ENCODE measurements at regions not wholly inside any gene's neighbourhood (a gene's known extent, or its start where the extent isn't known, plus 50 kb on each side); places are given as distances from the start of the nearest gene placed in this dataset.
A peak's percentile ranks its signal among the peaks of the same experiment; 100 is the strongest.

- DNase-seq (no peak), ATAC-seq (no peak)
- Histone ChIP-seq H3K27ac (no peak overlapping the region), H3K27me3 (no peaks in the 10 kb centered on the region), H3K4me1 (no peaks in the 10 kb centered on the region), H3K9me3 (no peaks in the 10 kb centered on the region), H3K36me3 (no peaks in the 10 kb centered on the region), H3K4me3 (no peak overlapping the region)
- TF ChIP-seq CTCF (IDR thresholded peaks at IDR 0.05) = no peak
- intact Hi-C loops (cut with DNase I) = no loop called here
These were observed 98.1 kb upstream of the CERS6 start for GRCh38 chr2:168357797-168358472.

- Histone ChIP-seq H3K27me3 (no peaks in the 10 kb centered on the region), H3K9me3 (no peaks in the 10 kb centered on the region), H3K27ac (no peak overlapping the region), H3K36me3 (no peaks in the 10 kb centered on the region), H3K4me1 (no peaks in the 10 kb centered on the region), H3K4me3 (no peak overlapping the region)
- intact Hi-C loops (cut with DNase I) = no loop called here
- ATAC-seq (no peak), DNase-seq (no peak)
- TF ChIP-seq CTCF (IDR thresholded peaks at IDR 0.05) = no peak
These were observed 97.0 kb upstream of the CERS6 start for GRCh38 chr2:168359082-168359481.

GRCh38 chr2:168363347-168364092, 92.6 kb upstream of the CERS6 start:
- Histone ChIP-seq H3K27me3 (no peaks in the 10 kb centered on the region), H3K9me3 (no peaks in the 10 kb centered on the region), H3K4me3 (no peak overlapping the region), H3K36me3 (no peaks in the 10 kb centered on the region), H3K4me1 (peaks cover 5% of the 10 kb centered on the region), H3K27ac (no peak overlapping the region)
- intact Hi-C loops (cut with DNase I) = no loop called here
- no peak for DNase-seq
- TF ChIP-seq CTCF (IDR thresholded peaks at IDR 0.05) = no peak
- peak; percentile 58 for ATAC-seq

GRCh38 chr2:168365094-168365621, 90.9 kb upstream of the CERS6 start:
- no peak for TF ChIP-seq CTCF (IDR thresholded peaks at IDR 0.05)
- Histone ChIP-seq H3K27ac (no peak overlapping the region), H3K9me3 (no peaks in the 10 kb centered on the region), H3K36me3 (no peaks in the 10 kb centered on the region), H3K27me3 (no peaks in the 10 kb centered on the region), H3K4me1 (peaks cover 5% of the 10 kb centered on the region), H3K4me3 (no peak overlapping the region)
- DNase-seq (no peak), ATAC-seq (peak; percentile 77)
- intact Hi-C loops (cut with DNase I) = no loop called here

GRCh38 chr2:168369031-168369430, 87.0 kb upstream of the CERS6 start:
- no peak for TF ChIP-seq CTCF (IDR thresholded peaks at IDR 0.05)
- DNase-seq (no peak), ATAC-seq (no peak)
- H3K4me1 ChIP-seq = peaks cover 5% of the 10 kb centered on the region
- H3K9me3 ChIP-seq = no peaks in the 10 kb centered on the region
- intact Hi-C loops (cut with DNase I) = no loop called here
- no peak overlapping the region for H3K27ac ChIP-seq
- H3K36me3 ChIP-seq = no peaks in the 10 kb centered on the region
- H3K4me3 ChIP-seq = no peak overlapping the region
- H3K27me3 ChIP-seq = no peaks in the 10 kb centered on the region

All from upper lobe of right lung (tissue), 1 donor.